NCI-H2227 (cell line): ENCODE measurements at regions not wholly inside any gene's neighbourhood (a gene's known extent, or its start where the extent isn't known, plus 50 kb on each side); places are given as distances from the start of the nearest gene placed in this dataset.

Experiments used
- DNase-seq: peaks from one replicate; lab custom pipeline; 2025; ENCODE audit not compliant: unreplicated experiment; lab: John Stamatoyannopoulos, UW

DNA sequence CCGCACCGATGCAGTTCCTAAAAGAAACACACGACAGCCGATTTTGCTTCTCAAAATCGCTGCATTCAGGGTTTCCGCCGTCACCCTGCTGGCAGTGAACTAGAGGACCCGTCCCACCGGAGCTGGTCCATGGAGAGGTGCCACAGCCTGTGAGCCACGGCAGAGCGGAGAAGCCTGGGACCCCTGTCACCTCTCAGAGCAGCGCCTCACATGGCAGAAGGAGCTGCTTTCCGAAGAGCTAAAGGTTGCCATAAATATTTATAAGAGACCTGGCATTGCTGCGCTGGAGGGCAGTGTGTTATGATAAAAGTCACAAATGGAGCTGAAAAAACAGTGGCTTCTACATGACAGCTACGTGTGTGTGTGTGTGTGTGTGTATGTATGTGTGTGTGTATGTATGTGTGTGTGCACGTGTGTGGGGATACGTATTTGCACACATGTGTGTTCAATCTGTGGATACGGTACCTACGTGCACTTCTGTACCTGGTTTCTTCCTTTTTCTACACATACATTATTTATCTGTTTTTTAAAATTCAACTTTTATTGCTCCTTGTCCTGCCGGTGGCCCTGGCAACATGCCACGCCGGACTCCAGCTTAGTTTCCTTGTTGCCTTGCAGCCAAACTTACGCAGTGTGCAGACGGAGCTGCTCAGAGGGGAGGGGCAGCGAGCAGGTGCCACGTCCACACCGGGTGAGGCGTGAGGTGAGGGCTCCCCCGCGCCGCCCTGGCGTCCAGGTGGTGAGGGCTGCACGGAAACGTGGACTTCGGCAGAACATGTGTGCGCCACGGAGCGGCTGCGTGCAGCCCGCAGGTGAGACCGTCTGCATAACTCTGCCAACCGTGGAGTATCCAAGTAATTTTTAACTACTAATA lies 115.2 kb upstream of the PITRM1 start:
- no peak for DNase-seq

DNA sequence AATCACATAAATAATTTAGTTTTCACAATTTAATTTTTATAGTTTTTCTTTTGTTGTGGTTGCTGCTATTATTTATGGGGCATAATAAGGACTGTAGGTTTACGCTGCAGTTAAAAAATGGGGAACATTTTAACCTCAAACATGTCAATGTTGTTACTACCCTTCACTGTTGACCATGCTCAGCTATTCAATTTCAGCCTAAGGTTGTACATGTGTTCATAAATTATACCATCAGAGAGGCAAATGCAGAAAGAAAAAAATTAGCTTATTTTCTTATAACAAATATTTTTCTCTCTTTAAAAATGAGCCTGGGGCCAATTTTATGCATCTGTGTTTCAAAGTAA lies 110.1 kb upstream of the PITRM1 start:
- DNase-seq, result no peak

DNA sequence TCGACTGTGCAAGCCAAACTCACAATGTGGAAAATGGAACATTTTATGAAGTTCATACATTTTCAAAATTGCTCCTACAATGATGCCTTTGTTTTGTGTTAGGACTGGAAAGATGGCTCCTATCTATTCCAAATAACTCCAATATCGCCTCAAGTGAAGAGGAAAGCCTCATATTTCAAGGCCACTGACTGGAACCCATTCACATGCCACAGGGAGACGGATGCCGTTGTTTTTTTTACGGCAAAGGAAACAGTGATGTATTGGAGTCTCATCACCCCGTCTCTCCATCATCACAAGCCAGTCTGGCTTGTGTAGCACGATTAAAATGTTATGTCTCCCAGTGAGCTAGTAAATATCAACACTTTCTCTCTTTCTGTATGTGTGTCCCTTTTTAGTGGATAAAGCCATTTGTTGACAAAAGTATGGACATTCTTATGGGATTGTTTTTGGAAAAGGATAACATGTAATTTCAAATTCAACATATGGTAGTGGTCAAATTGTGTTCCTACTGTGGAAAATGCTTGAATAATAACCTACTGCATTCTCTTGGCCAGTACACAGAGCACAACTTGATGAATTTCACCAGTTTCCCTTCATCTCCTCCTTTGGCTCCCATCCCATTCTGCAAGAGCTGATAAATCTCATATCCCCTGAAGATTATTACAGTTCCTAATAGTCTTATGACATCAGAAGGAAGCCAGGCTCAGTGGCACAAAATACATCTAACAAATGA lies 109.5 kb upstream of the PITRM1 start:
- DNase-seq, result no peak

DNA sequence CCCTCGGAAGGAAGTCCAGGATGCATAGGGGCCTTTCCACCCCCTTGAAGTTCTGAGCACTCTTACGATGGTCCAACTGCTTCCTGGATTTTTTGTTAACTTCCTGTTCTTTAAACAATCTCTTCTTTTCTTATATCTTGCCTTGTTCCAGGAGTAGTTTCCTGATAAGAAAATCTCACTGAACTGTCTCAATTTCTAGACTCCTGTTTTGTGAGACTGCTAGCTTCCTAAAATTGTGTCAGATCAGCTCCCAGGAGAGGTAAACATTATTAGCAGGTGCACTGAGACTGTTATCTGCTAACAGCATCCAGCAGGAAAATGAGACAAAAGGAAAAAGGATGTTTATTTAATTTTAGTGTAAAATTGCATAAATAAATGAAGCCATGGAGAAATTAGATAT lies 106.2 kb upstream of the PITRM1 start:
- no peak for DNase-seq

DNA sequence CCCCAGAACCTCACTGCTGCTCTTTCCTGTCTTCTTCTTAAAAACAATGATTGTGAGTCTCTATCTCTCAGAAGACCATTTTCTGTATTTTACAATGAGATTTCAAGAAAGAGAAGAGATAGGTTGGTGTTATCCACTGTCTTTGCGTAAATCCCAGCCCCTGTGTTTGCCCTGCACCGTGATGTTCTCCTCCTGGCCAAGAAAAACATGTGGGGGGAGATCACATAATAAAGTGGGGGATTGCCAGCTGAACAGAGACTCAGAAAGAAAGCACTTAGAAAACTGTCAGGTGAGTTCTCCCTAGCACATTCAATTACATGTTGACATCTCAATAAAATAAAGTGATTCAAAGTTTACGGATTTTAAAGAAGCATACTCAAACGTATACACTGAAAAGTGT lies 105.0 kb upstream of the PITRM1 start:
- DNase-seq, result no peak

DNA sequence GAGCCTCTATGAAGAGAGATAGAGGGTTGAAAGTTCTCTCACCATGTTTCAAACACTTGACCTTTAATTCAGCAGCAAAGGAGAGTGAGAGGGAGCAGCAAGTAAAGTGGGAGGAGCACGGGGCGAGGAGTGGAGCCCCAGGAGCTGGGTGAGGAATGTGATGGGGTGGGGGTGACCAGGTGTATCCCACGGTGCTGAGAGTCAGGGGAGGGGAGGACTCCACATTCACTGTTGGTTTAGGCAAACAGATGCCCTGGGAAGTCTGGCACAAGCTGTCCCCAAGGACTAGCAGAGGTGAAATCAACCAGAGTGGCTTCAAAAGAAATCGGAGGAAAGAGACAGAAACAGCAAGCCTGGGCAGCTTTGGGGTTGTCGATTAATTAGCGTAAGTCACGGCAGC lies 101.8 kb upstream of the PITRM1 start:
- no peak for DNase-seq

DNA sequence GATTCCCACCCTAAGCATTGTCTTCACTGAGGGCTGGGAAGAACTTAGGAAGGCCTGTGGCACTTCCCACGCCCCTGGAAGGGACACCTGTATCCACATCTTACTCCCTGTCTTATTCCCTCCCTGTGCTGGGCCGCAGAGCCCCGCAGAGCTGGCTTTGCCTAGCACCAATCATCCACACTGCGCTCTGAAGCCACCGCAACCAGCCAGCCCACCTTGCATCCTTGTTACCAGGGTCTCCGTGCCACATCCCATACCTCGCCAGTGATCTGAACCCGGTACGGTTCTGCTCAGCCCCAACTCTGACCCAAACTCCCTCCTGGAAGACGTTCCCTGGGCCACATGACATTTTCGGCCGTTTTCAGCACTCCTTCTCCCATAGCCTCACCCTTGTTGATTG lies 101.4 kb upstream of the PITRM1 start:
- no peak for DNase-seq

DNA sequence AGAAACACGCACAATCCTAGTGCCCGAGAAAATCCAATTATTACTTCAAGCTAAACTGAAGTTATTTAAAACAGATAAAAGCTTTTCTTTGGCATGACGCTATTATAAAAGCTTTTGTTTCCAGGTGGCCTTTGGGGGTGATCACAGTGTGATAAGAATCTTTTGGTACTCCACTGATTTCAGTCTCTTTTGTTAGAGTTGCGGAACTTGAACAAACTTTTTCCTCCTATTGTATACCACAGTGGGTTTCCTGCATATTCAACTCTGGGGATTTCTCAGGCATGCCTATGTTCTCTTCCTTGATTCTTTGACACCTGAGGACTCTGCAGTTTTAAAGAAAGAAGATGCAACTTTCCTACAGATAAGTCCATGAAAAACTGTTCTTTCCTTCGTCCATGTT lies 99.7 kb upstream of the PITRM1 start:
- no peak for DNase-seq

DNA sequence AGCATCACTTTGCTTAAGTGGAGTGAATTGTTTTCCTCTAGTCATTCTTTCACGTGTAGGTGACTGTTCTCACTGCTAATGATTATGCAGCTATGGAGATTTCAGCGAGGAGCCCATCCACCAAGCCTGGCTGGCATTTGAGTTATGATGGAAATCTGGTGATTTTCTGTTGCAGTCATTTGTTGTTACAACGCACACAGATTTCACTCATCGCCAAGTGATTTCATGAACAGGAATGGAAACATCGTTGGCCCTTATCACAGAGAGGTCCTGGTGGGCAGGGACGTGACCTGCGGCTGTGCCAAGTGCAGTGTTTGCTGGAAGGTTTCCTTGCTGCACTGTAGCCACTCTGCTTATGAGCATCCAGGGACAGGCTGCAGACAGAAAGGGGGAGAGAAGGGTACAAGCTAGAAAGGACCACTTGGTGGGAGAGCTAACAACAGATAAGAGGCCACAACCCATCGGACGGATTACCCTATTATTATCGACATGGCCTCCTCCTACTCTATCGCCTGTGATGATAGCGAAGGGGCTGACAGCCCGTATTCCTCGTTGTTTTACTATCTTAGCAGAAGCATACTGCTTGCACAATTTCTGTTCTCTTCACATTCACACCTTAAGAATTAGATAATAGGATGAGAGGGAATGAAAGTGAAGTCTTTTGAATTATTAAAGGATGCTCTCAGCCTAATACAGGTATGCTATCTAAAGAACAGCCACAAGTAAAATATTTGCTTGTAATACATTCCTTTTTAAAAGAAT lies 99.0 kb upstream of the PITRM1 start:
- peak; percentile 39 for DNase-seq

DNA sequence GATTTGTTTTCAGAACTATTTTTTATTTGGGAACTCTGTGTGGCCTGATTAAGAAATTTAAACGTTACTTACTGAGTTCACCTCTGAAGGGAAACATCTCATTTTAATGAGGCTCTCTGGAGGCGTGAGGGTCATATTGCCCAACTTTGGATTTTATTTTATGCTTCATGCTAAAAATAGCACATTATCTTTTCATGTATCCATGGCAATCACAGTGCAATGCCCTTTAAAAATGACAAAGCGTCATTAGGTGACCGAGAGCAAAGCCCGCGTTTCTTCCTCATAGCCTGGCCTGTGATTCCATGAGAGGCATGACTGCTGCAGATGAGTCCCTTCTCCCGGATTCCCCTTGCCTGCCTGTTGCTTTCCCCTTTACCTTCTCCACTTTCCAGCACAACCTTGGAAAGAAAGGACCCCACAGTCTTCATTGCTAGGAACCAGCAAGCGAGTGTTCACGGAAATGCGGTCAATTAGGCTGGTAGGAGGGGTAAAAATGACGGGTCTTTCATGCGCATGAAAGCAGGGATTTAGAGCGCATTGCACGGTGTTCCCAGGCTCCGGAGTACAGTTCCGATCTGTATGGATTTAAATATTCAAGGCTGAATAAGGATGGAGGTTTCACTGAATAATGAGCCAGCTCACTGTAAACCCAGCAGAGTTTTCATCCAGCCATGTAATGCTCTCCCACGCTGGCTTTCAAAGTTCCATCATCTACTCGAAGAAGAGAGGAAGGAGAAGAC lies 98.2 kb upstream of the PITRM1 start:
- DNase-seq, result peak; percentile 46

DNA sequence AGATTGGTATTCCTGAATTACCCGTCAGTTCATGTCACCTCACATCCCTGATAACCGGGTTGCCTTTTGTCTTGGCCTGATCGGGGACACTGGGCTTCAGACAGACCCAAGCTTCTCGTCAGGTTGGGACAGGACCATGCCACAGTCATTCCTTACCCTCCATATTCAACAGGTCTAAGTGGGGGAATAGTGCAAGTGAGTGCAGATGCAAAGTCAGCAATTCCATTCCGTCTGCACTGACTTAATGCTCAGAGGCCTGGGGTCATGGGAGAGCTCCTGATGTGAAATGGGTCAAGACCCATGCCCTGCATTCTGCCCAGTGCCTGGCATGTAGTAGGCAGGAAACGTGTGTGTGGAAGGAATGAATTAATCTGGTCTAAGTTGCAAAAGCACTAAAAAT lies 95.4 kb upstream of the PITRM1 start:
- no peak for DNase-seq

DNA sequence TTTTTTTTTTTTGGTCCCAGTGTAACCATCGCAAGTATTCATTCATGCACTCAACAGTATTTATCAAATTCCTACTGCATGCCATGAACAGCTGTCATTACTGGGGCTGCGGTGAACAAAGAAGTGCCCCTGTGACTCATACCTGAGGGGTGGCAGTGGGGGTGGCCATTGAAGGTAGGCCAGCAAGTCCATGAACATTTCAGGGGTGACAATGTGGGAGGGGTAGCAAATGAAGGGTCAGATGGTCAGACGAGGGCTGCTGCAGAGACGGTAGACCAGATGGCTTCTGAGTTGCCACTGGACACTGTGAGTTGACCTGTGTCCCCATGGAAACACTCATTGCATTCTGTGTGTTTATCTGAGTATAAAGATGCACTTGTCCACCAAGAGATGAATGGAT lies 92.5 kb upstream of the PITRM1 start:
- DNase-seq, result no peak

DNA sequence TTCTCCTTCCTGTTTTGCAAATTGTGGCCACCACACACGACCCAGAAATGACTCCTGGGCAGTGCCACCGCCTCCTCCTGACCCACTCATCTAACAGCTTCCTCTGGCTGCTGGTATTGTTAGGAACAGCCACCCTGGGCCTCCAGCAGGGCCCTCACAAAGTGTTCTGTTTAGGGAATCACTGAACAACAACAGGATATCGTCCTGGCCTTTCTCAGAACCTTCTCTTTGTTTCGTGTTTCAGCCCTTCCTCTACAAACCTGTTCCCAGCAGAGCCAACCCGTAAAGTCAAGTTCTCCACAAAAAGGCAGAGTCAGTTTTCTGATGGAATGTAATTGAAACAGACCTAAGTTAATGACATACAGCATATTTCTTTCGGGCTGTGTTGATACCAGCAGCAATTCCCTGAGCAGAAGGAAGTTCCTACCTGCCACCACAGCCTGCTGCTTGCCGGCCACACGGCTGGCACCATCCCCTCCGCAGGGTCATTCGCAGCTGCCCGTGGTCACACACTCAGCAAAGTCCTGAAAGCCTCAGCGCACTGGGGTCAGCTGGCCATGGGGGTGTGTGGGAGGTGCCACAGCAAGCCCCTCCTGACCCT lies 91.7 kb upstream of the PITRM1 start:
- DNase-seq, result no peak

DNA sequence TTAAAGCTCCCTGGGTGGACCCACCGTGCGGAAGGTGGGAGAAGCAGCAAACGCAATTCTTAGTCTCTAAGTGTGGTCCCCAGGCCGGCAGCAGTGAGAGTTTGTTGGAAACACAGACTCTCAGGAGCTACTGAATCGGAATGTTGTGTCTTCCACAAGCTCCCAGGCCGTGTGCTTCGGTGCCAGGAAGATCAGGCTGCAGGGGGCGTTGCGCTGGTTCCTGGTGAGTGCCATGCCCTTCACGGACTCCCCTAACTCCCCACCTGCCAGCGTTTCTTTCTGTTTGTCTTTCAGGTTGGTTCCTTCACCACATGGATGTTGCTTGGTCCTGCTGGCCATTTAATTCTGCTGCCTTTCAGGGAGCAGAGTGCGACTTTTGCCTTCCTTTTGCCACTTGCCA lies 91.2 kb upstream of the PITRM1 start:
- no peak for DNase-seq

DNA sequence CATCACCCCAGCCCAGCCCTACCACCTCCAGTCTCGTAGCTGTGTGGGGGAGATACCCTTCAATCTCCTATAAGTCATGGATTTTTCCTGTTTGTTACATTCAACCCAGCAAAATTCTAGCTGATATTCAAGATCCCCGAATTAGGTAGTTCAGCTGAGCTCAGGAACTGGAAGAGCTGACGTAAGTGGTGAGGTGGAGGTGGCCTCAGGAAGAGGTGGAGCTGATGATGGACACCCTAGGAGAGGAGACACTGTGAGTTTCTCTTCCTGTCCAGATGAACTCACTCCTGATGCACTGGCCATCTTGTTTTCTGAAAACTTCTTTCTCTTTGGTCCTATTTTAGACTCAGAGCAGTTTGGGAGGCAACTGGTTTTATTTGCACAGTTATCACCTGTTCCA lies 90.5 kb upstream of the PITRM1 start:
- DNase-seq, result no peak

DNA sequence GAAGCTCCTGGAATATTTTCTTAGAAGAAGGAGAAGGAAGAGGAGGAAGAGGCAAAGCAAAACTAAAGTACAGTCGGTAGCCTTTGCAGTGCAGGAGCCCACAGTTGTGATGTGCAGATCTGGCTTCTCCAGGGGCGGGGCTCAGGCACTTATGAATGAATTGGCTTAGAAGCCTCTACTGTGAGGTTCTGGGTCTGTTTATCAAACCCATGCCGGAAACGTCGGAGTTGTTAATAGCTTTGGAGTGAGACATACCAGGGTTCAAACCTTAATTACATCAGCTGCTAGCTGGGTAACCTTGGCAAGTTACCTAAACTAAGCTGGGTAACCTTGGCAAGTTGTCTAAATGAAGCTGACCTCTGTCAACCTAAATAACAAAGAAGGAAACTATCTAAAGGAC lies 89.3 kb upstream of the PITRM1 start:
- DNase-seq, result no peak

DNA sequence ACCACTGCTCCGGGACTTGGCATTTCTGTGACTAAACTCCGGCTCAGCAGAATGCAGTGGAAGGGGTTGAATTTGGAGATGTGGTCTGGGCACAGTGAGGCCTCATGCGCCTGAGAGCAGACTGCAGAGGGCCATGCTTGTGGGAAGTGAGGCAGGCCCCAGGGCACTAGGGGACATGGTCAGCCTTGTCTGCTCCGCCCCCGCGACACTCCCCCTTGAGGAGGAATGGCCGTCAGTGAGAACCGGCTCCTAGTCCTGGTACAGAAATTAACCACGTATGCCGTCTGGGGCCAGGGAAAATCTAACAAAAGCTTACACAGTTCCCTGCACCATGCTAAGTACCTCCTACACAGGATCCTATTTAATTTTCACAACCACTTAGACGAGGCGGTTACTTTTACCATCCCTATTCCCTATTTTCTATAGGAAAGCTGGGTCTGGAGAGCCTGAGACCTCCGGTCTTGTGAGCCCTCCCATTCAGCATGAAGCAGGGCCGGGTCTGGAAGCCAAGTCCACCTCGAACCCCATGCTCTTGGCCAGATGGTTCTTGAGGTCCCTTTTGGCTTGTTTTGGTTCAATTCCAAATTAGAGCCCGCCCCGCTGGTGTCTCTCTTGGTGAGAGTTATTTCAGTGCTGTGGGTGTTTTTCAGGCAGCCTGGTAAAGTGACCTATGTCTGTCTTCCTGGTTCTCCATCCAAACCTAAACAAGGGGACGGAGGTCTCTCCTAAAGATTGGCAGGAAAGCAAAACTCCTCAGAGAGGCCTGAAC lies 87.7 kb upstream of the PITRM1 start:
- DNase-seq, result no peak

DNA sequence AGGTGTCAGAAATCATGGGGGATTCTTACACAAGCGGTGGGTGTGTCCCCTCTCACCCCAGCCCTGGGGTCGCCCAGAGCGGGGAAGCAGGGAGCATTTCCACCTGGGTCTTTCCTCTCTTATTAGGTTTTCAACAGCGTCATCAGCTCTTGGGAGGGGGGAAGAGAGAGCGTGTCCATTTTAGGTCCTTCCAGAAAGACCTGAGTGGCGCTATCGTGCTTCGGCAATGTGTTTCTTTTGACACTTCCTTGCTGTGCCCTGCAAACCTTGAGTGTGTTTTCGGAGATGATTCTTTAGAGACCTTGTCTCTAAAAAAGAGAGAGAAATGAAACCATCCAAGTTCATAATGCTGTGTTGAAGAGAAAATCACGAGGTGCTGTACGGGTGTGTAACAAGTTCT lies 86.9 kb upstream of the PITRM1 start:
- no peak for DNase-seq

DNA sequence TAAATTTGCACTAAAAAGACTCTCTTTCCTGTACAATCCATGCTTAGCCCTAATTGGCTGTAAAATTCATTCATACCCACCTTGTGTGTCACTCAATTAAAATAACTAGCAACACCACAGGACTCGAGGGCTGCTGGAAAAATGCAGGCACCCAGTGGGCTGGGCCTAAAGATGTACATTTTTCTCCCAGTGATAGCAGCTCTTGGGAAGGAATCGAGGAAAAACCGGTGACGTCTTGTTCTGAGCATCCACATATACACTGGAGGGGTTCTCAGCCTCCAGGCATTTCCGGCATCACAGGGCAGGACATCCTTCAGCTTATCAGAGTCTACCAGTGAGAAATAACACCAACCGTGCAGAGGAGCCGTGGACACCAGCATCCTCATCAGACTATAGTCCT lies 85.8 kb upstream of the PITRM1 start:
- DNase-seq, result no peak

DNA sequence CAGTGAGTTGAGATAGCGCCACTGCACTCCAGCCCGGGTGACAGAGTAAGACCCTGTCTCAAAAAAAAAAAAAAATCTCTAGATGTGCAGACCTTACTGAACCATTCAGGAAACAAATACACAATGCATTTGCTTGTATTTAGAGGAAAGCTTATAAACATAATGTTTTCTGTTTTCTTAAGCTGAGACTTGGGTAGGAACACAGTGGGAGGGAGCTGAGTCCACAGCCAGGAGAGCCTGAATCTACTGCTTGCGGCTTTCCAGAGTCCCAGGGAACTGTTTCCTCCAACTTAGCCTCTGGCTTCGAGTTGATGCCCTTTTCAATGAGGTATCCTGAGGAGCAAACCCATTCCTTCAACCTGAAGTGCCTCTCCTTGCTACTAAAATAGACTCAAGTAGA lies 83.0 kb upstream of the PITRM1 start:
- DNase-seq, result no peak
